ENCODE measurements at regions not wholly inside any gene's neighbourhood (a gene's known extent, or its start where the extent isn't known, plus 50 kb on each side); places are given as distances from the start of the nearest gene placed in this dataset.

- TF ChIP-seq FOXM1 (IDR thresholded peaks at IDR 0.05; ENCODE audit: borderline replicate concordance, low read depth): no peak
- no peak for TF ChIP-seq MAX (IDR thresholded peaks at IDR 0.05)
- no peak for TF ChIP-seq EP300 (IDR thresholded peaks at IDR 0.05; ENCODE audit: borderline replicate concordance)
- TF ChIP-seq YY1 (IDR thresholded peaks at IDR 0.05; ENCODE audit: low read depth): no peak
- TF ChIP-seq RAD21 (IDR thresholded peaks at IDR 0.05; ENCODE audit: low read depth): no peak
- TF ChIP-seq, protein P1, sequence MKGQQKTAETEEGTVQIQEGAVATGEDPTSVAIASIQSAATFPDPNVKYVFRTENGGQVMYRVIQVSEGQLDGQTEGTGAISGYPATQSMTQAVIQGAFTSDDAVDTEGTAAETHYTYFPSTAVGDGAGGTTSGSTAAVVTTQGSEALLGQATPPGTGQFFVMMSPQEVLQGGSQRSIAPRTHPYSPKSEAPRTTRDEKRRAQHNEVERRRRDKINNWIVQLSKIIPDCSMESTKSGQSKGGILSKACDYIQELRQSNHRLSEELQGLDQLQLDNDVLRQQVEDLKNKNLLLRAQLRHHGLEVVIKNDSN (IDR thresholded peaks at IDR 0.05): no peak
- TF ChIP-seq TCF12 (IDR thresholded peaks at IDR 0.05; ENCODE audit: low read depth): no peak
Measured at GRCh38 chr6:128713461-128713860, 169.5 kb upstream of the LAMA2 start.

All from Ishikawa (cell line).